GM18858 (cell line): ENCODE measurements at regions not wholly inside any gene's neighbourhood (a gene's known extent, or its start where the extent isn't known, plus 50 kb on each side); places are given as distances from the start of the nearest gene placed in this dataset.

ENCODE experiments used
- ATAC-seq: cut with Tn5 transposase; IDR thresholded peaks from one replicate; pipeline ENCODE4 v1.9.1; 2021; ENCODE audit not compliant: unreplicated experiment

DNA sequence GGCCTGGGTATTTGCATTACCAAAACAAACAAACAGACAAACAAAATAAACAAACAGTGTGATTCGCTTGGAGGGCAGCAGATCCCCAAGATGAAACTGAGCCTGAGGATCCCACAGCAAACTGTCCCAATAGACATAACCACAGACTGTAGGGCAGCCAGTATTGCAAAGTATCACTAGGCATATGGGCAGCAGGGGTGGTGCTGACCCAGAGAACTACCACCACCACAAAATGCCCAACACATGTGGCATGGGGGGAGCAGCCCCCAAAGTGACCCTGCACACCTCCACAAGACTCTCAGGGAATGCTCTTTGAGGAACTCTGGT lies 330.1 kb downstream of the CYRIA start:
- ATAC-seq = no peak

DNA sequence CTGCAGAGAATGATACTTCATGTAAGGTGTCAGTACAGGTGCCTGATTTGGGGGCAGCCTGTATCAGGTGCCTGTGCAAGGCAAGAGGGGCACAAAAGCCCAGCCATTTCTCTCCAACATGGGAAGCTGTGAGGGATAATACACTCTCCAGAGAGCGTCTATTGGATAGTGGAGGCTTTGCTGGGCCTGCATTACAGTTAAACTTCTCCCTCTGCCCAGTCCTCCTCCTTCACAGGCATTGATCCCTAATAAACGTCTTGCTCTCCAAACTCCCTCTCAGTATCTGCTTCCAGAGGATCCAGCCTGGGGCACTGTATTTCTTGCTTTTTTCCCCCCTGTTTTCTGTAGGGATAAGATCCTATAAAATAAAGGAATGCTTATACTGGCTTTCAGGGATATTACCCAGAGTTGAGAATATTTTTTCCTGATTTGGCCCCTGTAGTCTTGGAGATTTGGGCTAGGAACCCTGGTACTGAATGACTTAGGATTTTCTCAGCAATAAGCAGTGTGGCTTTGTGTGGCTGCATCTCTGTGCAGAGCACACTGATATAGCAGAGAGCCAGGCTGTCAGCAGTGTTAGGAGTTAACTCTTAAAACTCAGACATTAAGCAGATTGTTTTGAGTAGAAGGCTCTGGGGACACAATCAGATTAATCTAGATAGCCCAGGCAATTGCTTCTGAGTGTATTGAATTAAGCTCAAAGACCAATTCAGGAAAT lies 330.6 kb downstream of the CYRIA start:
- ATAC-seq = no peak

DNA sequence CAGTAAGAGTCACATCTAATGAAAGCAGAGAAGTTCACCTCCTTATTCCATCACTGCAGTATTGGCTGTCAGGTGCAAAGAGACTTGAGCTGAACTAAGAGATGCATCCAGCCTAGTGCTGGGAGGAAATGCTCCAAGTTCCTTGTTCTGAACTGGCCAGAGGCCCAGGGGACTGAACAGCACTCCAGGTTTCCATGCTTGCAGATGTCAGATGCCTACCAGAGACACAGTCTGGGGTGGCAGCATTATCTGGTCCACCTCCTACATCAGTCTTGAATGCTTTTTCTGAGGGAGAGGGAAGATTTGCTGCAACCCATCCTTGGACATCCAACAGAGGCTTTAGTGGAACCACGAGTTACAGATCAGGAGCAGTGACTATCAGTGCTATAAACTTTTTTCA lies 331.3 kb downstream of the CYRIA start:
- ATAC-seq = no peak

DNA sequence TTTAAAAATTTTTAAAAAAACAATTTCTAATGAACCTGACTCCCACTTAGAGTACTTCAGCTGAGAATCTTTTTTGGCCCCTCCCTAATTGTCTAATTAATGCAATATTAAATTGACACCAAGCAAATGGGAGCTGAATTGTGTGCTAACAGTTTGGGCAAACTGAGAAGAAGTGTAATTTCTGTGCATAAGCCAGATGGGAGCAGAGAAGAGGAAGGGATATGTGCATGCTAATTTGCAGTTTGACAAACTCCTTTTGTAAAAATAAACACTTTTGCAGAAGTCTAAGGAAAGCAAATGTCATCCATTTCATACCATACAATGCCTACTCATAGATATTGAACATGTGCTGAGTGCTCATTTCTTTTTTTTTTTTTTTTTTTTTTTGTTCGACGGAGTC lies 332.0 kb downstream of the CYRIA start:
- no peak for ATAC-seq

DNA sequence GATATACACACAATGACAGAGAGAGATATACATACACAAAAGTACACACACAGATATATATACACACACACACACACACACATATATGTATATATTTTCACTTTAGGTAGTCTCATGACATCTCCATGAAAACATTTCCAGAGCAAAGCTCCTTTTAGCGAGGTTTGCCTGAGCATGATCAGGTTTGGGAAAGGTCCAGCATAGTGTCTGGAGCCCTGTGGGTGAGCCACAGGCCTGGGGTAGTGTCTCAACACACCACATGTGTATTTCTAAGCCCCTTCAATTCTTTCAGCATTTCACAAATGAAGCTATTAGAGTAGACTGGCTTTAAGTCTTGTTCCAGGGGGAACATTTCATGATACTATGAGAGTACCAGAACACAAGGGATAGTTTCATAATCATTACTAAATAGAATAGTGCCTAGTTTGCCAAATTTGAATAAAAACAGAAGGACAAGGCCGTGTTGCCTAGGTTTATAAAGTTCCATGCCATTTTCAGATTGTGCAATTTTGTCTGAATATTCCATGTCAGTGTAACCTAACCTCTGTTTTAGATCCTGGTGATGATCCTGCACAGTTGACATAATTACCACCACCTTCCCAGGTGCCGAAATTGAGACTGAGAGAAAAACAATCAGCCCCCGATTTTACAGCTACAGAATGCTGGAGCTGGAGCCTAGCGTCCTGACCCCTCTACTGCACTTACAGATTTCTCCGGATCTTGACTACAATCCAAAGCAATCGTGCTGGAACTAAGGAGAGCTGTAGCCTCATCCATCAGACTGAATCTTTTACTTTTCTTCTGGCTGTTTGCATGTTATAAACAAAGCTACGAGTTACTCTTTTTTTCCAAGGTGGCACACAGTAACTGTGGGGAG lies 332.7 kb downstream of the CYRIA start:
- ATAC-seq = no peak

DNA sequence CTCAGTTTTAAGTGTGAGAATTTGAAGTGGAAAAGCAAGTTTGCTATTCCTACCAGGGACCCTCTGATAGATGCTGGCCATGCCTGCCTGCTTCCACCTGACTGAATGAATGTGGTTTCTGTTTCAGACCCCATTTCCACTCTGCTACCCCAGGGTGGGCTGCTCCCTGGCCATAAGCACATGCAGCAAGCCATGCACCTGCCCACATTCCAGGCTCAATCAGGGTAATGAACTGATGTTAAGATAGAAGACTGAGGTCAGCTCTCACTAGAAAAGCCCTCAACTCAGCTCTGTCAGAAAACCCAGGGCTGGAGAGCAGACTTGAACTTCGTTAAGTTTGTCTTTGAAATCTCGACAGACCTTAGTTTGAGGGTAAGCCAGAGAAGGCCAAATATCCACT lies 333.9 kb downstream of the CYRIA start:
- no peak for ATAC-seq

DNA sequence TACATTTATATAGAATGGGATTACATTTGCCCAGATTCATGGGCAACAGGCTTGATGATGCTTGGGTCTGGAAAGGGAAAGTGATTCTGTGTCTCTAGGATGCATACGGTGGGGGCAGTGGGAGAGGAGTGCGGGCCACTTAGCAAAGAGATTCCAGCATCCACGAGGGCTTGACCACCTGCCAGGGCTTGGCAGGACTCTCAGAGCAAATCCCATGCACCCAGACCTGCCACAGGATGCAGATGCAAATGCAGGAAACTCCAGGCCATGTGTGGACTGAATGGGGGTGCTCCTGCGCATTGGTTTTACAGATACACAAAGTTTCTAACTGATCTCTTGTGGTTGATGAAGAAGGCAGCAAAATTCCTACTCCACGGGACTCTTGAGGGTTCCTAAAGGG lies 334.7 kb downstream of the CYRIA start:
- no peak for ATAC-seq

DNA sequence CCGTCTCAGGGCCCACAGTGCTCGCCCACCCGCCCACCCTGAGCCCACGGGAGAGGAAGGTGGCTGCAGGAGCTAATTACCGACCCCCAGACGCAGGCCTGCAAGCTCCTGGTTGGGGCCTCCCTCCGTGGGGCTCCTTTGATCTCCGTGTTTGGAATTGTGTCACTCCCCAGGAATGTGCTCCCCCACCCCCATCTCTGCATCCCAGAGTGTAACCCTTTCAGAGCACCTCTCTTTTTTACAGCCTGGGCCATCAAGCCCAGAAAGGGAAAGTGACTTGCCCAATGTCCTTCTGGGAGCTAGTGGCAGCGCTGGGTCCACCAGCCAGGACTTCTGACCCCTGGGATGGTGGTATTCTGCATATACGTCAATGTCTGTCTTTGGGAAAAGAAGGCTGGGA lies 335.1 kb downstream of the CYRIA start:
- ATAC-seq = no peak

DNA sequence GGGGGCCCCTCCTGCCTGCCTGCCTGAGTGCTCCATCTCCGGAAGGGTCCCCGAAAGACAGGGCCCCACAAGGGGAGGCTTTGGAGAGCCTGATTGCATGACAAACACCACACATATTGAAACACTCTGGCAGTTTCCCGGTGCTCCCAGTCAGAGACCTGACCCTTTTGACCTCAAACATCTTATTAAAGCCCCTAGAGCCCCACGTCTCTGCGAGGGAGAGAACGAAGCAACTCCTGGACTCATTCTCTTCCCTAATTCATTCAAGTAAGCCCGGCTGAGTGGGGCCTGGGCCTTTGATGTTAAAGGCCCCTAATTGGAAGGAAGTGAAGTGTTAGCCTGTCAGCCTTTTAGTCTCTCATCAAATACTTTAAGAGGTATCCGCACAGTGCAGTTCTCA lies 335.6 kb downstream of the CYRIA start:
- ATAC-seq = no peak

DNA sequence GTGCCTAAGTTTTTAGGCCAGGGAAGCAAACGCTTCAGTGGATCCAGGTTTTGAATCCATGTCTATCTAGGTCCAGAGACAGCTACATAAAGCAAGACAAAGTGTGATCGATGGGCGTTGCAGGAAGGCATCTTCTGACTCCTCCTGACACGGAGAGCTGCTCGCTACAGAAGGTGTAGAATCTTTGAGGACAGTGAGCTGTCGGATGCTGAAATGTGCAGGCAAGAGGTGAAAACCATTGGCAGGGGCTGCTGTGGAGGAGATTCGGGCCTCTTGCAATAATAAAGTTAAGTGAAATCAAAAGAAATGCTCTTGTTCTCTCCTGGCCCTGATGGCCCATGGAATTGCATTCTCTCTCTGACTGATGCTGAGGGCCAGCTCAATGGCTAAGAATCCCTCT lies 336.2 kb downstream of the CYRIA start:
- no peak for ATAC-seq

DNA sequence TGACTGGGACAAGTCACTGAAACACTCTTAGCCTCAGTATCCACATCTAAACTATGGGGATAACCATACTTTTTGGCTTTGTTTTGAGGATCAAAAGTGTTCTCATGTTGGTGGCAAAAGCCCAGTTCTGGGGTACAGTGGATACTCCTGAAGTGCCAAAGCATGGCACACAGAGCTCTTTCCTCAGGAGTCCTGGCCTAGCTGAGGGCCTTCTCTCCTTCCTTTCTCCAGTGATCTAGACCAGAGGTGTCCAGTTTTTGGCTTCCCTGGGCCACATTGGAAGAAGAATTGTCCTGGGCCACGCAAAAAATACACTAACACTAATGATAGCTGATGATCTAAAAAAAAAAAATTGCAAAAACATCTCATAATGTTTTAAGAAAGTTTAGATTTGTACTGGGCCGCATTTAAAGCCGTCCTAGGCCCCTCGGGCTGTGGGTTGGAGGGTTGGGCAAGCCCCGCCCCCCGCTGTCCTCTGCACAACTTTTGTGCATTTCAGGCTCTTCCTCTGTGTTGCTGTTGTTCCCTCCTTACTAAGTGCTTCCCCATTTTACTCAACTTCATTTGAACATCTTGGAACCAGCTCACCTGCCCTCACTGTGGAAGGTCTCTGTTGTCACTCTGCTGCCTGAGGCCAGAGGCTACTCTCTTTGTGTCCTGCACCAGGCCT lies 337.0 kb downstream of the CYRIA start:
- ATAC-seq = no peak

DNA sequence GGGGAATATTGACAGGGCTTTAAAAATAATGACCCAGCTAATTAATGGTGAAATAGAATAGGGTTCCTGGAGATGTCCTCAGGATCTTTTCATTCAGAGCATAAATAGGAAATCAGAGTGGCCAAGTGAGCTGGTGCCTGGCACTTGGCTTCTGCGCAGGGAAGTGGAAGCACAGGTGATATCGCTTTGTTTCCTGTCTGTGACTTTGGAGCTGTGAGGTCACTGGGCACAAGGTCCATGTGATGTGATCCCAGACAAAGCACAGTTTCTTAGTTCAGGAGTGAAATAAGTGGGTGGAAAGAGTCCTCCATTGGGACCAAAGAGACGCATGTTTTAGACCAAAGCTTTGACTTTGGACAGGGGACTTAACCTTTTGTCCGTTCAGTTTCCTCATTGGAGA lies 338.3 kb downstream of the CYRIA start:
- ATAC-seq = no peak

DNA sequence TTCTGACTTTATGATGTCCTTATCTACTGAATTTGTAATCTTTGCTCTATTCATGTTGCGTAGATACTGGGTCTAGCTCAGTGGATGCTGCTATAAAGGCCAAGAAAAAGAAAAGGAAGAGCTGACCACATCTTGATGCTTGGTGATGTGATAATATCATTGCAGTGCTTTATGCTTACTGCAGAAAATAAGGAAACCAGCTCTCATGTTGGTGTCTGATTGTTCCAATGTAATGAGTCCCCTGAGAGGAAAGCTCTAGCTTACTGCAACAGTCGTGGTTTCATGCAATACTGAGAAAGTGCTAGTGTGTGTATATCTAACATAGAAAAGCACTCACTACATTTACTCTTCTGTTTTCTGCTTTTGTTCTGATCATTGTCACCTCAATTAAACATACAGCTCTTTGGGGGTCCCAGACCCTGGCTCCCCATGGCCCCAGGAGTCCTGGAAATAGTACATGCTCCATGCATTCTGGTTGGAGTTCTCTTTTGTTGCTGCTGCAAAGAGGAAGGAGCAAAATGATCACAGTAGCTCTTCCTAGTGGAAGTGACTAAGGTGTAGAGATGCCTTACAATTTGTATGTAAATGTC lies 338.8 kb downstream of the CYRIA start:
- ATAC-seq = no peak

DNA sequence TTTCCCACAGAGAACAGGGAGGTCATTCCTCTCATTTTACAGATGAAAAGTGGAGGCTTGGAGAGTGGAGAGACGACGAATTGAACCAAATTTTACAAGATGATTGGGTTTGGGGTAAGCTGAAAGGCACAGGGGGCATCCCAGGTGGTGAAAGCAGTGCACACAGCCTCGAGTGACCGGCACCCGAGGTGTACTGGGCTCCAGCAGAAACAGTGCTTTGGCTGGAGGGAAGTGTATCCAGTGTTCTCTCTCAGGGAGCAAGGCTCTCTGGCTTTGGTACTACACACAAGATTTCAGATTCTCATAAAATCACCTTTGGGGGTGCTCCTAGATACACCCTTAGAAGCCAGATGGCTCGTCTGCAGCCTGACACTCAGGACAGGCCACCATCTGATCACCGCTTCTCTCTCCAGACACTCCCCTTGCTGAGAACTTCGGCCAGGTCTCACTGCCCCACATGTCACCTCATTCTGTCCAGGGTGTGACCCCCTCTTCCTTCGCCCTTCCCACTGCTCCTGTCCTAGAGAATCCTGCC lies 339.6 kb downstream of the CYRIA start:
- no peak for ATAC-seq

DNA sequence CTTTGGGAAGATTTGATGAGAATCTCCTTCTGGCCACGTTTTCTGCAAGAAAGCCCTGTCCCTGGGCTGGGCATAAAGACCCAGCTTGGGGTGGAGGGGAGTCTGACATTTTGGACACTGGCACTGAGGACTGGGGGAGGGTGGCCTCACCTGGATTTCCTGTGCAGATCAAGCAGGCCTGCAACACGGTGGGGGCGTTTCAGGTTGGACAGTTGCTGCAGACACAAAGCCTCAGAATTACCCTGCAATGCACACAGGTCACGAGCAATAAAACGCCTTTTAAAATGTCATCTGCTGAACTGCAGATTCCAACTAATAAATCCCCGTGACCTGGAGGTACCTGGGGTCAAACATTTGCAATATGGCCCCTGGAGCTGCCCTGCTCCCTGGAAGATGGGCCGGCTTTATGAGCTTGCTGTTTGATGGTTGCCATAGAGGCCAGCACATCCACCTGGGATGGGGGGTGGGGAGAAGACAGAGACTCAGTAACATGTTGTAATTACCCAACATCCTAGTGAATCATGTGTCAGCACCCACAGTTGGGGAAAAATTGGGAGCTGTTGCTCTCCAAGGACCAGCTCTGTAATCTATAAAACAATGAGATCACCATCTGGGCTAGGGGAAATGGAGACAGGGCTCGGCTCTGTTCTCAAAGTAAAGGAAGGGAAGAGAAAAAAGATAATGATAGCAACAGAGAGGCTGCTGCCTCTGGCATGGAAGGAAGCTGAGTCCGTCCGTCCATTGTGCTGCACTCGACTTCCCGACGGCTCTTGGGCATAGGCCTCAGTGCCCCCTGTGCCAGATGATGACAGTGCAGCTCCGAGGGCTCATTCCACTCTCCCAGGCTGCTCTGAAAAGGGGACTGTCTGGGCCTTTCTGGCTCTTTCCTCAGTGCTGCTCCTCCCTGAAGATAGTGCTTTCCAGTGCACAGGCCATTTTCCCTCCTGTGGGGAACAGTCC lies 340.3 kb downstream of the CYRIA start:
- no peak for ATAC-seq

DNA sequence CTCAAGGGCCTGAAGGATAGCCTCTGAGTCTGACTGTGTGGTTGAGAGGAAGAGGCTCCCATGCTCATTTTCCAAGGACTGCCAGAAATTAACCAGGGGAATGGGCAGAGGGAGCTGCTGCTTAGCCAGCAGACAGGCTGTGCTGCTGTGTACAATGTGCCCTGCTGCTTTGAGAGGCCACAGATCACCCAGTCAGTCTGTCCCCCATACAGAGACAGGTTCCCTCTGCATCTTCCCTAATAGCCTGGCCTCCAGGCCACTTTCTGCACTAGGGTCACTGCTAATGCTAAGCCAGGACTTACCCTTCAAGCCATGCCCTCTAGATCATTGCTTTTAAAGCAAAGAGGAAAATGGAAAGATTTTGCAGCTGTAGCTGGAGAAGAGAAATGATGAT lies 341.1 kb downstream of the CYRIA start:
- no peak for ATAC-seq

DNA sequence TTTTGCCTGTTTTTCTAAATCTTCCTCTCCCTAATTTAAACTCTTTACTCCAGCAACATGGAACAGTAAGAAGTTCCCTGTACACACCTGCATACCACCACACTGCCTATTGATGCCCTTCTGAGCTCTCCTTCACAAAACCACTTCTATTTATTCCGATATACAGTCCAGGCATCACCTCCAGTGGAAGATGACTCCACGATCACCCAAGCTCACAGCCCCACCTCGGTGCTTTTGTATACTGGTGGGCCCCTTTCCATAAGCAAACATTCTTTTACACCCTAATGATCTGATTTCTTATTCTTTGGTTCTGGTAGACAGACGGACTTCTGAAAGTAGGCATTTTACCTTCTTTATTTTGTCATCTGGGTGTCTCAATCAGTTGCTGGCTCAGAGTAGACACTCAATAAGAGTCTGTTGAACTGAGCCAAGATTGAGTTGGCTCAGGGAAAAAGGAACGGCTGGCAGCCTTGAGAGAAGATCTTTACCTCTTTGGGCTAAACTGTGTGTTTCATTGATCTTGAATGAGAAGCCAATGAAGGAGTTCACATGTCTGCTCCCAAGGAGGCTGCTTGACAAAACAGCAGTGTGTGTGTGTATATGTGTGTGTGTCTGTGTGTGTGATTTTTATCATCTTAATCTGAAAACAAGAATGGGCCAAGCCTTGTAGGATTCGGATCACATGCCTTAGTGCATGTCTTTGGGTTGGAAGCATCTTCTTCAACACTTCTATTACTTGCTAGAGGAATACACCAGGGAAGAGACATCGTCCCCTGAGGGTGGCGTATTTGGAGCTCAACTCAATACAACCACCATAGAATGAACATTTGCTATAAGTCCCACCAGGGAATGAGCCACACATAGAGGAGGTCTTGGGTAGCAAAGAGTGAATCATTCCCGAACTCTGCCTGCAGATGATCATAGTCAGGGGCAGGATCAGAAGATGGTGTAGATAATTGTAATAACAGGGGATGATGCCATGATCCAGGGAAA lies 341.8 kb downstream of the CYRIA start:
- ATAC-seq = no peak

DNA sequence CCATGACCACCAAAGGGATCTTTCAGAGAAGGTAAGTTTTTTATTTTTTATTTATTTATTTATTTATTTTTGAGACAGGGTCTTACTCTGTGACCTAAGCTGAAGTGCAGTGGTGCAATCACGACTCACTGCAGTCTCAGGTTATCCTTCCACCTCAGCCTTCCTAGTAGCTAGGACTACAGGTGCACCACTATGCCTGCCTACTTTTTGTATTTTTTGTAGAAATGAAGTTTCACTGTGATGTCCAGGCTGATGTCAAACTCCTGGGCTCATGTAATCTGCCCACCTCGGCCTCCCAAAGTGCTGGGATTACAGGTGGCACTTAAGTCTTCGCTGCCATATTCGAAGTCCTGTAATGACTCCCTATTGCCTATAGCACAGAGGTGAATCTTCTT lies 342.5 kb downstream of the CYRIA start:
- ATAC-seq = no peak
